ENCODE measurements at regions not wholly inside any gene's neighbourhood (a gene's known extent, or its start where the extent isn't known, plus 50 kb on each side); places are given as distances from the start of the nearest gene placed in this dataset.
"Not testable (repeated sequence)": the region's sequence is repeated elsewhere in the genome, so short reads cannot be mapped to it uniquely, and the experiment has no call there.

DNA sequence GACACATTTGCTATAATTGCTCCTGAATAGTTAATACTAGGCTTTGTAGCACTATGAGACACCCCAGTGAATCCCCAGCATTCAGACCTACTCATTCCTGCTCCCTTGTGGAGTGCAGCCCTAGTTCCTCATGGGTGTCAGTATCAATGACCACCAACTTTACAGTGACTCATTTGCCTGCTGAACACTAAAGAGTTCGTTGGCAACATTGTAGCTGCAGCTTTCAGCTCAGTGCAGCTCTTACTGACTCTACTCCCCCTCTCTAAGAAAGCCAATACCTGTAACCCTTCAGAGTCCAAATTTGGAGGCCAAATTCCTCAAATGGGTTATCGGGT is 127.1 kb upstream of the MTPN start:
- DNase-seq: no peak

GRCh38 chr7:136103545-136104268 is 126.5 kb upstream of the MTPN start:
- DNase-seq: no peak

- DNase-seq: no peak
Measured at GRCh38 chr7:136102881-136103280, 125.7 kb upstream of the MTPN start.

GRCh38 chr7:136092714-136093113 is 115.6 kb upstream of the MTPN start:
- not testable (repeated sequence) for DNase-seq

DNA sequence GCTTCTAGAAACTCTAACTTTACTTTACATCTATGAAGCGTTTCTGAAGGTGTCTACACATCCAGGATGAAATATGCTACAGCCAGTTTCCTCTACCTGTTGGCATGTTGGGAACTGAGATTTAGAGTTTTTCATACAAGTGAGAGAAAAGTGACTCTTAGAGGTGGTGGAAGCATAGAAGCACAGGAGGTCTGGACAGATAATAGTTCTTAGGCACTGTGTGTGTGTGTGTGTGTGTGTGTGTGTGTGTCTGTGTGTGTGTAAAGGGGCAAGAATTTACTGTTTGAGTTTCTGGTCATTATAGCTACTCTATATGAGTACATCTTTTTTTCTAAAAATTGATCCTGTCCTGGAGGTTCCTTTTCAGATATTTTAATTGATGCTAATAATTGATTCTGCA is 110.7 kb upstream of the MTPN start:
- no peak for DNase-seq

GRCh38 chr7:136086712-136087111 is 109.6 kb upstream of the MTPN start:
- peak; percentile 62 for DNase-seq

- no peak for DNase-seq
Measured at GRCh38 chr7:136079934-136080333, 102.8 kb upstream of the MTPN start.

- no peak for DNase-seq
Measured at GRCh38 chr7:136079478-136079892, 102.3 kb upstream of the MTPN start.

- no peak for DNase-seq
Measured at GRCh38 chr7:136079066-136079465, 101.9 kb upstream of the MTPN start.

DNA sequence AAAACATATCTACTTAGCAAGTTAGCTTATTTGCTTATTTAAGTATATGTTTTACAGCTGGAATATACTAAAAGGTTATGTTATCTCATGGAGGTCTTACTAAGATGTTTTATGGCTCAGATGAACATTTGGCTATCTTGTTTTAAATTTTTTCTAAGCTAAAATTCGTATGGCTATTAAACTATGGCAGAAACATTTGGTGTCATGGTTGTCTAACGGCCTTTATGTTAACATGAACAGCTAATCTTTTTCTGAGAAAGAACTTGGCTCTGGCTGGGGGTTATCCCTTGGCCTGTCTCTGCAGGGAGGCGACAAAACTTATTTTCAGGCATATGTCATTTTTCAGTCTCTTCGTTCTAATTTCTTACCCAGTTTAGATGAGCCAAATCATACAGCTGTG is 101.5 kb upstream of the MTPN start:
- DNase-seq: no peak

- DNase-seq: no peak
Measured at GRCh38 chr7:136076954-136077353, 99.8 kb upstream of the MTPN start.

DNA sequence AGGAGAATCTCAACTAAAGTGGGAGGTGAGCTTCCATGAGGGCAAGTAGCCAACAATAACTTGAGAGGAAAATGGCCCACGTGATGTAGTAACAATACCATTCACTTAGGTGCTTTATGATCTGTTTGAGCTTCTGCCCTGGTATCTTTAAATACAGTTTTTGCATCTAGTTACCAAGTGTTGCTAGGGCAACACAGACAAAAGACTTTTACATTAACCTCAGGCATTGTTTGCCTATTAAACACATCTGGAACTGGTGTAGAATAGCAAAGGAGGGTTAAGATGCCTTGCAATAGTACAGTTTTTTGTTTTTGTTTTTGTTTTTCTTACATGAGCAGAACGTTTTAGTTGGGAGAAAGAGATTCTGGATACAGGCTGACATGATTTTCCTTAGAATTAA is 97.7 kb upstream of the MTPN start:
- no peak for DNase-seq

DNA sequence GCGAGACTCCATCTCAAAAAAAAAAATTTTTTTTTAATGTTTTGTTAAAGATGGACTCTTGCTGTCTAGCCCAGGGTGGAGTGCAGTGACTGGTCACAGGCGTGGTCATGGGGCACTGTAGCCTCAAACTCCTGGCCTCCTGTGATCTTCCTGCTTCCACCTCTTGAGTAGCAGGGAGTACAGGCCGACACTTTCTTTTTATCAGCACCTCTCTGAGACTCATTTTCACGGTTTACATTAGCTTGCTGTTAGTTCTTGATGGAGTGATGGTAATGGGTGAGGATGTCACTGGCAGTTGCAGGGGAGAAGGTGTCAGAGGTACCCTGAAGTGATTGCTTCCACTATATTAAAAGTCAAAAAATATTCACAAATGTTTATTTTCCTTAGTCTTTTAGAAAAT is 95.3 kb upstream of the MTPN start:
- no peak for DNase-seq

DNA sequence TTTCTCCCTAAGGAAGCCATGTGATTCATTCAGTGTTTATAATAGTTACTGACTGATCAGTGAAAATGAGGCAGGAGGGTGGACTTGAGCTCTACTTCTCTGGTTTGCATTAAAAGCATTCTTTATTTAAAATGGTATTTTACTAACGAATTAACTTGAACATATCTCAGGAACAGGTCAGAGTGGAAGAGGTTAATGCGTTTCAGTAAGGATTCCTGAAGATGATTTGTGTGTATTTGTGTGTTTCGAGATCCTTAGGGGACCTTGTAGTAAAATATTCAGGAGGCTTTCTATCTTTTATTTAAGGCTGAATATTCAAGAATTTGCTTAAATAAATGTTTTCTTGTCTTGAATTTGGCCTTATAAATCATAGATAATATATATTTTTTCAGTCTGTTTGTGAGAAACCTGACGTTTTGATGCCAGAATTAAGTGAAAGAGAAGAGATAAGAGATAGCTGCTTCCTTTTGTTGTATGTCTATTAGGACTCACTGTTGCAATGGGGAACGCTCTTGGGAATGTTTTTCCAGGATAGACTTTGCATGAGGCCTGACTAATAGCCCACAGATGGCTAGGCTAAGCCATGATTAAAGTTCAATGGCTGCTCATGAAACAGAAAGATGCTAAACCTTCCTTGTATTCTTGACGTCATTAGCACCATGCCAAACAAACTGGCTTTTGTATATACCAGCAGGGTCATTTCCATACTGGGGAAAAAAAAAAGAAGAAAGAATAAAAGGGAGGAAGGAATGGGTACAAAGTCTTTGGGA is 93.8 kb upstream of the MTPN start:
- DNase-seq: no peak

- no peak for DNase-seq
Measured at GRCh38 chr7:136069840-136070529, 92.8 kb upstream of the MTPN start.

- no peak for DNase-seq
Measured at GRCh38 chr7:136067277-136067676, 90.1 kb upstream of the MTPN start.

GRCh38 chr7:136066304-136067143 is 89.4 kb upstream of the MTPN start:
- DNase-seq: no peak

GRCh38 chr7:136064627-136065237 is 87.6 kb upstream of the MTPN start:
- no peak for DNase-seq

- DNase-seq: no peak
Measured at GRCh38 chr7:136064081-136064480, 86.9 kb upstream of the MTPN start.

DNA sequence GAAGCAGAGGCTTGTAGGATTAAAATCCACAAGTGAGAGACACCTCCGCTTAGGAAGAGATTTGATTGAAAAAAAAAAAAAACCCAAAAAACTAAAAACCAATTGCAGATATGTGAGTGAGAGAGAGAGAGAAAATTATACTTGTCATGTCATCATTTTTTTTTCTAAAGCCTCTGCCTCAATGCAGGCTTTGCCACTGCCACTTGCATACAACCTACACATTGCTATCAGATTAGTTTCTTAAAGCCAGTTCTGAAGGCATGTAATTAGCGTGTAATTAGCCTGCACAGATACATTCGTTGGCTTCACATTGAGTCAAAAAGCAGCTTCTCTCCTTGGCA is 86.1 kb upstream of the MTPN start:
- DNase-seq: no peak

DNA sequence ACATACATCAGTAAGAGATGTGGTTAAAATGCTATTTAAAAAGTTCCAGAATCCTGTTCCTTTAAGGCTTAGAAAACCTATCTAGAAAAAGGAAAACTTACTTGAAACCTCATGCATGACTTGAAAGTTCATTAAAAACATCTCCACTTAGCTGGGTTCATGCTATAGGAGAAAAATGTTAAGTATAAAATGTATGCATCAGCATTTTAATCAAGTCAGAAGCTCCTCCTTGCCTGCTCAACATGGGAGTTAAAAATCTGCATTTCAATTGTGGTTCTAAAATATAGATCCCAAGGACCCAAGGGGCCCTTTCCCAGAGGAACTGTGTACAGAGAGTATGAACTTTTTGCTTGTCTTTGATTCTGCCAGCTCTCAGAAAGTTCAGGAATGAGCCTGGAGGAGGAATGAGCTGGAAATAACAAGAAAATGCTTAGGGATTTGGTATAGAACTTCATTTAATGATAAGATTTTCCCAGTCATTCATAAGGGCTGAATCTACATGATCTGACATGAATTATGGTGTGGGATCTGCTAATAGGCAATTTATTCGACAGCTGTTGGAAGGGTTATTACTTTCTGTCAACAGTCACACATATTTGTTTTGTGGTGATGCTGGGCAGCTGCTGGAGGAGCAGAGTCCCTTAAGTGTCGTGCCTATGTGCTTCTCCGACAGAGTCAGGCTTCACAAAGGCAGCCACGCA is 85.6 kb upstream of the MTPN start:
- no peak for DNase-seq

- no peak for DNase-seq
Measured at GRCh38 chr7:136061433-136061832, 84.3 kb upstream of the MTPN start.

All from femur (tissue), 1 donor.